Ishikawa (cell line): ENCODE measurements at regions not wholly inside any gene's neighbourhood (a gene's known extent, or its start where the extent isn't known, plus 50 kb on each side); places are given as distances from the start of the nearest gene placed in this dataset.

Source experiments
- CEBPB ChIP-seq: IDR thresholded peaks from 2 replicates; pipeline ENCODE4 v1.6.1; 2012
- EGR1 ChIP-seq: IDR thresholded peaks from 2 replicates; pipeline ENCODE4 v1.6.1; 2012
- EP300 ChIP-seq: IDR thresholded peaks from 2 replicates; pipeline ENCODE4 v1.6.1; 2012; ENCODE audit warnings: borderline replicate concordance
- MAX ChIP-seq: IDR thresholded peaks from 2 replicates; pipeline ENCODE4 v1.6.1; 2012
- TAF1 ChIP-seq: IDR thresholded peaks from 2 replicates; pipeline ENCODE4 v1.6.1; 2012; ENCODE audit warnings: low read depth, mild to moderate bottlenecking
- TCF12 ChIP-seq: IDR thresholded peaks from 2 replicates; pipeline ENCODE4 v1.6.1; 2012; ENCODE audit warnings: low read depth
- TEAD4 ChIP-seq: IDR thresholded peaks from 2 replicates; pipeline ENCODE4 v1.6.1; 2012
- YY1 ChIP-seq: IDR thresholded peaks from 2 replicates; pipeline ENCODE4 v1.6.1; 2012; ENCODE audit warnings: low read depth
- TF ChIP-seq, protein P1 (sequence below): IDR thresholded peaks from 2 replicates; pipeline ENCODE4 v1.6.1; 2012; ENCODE audit warnings: low read depth, mild to moderate bottlenecking

DNA sequence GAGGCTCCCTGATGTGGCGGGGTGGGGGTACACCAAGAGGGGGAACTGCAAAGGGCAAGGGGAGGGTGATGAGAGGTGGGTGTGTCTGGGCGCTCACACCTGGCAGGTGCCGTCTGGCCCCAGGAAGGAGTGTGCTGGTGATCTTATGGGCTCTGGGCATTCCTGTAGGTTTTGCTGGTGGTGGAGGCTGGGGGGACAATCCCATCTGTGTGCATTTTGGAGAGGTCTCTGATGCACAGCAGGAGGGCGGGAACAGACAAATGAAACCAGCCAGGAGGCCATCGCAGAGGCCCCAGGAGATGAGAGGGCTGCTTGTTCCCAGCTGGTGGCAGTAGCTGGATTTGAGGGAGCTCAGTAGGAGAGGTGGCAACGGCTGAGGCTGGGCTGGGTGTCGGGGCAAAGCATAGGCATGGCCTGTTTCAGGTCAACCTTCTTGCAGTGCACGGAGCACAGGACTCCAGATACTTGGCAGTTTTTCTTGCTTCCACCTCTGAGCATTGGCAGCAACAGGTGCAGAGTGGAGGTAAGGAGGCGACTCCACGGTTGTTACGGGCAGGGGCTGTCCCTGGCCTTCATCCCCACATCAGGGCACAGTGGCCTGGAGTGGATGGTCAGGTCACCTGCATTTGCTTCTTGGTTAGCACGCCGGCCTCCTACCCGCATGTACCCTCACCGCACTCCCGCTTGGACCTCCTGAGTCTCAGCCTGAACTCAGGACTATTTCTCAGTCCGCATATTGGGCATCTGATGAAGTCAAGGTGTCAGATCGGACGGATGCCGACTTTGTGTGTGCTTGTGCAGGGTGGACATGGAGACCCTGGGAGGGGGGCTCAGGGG is 194.2 kb upstream of the HDAC4 start:
- no peak for TF ChIP-seq MAX
- no peak for TF ChIP-seq EGR1
- TF ChIP-seq, protein P1, sequence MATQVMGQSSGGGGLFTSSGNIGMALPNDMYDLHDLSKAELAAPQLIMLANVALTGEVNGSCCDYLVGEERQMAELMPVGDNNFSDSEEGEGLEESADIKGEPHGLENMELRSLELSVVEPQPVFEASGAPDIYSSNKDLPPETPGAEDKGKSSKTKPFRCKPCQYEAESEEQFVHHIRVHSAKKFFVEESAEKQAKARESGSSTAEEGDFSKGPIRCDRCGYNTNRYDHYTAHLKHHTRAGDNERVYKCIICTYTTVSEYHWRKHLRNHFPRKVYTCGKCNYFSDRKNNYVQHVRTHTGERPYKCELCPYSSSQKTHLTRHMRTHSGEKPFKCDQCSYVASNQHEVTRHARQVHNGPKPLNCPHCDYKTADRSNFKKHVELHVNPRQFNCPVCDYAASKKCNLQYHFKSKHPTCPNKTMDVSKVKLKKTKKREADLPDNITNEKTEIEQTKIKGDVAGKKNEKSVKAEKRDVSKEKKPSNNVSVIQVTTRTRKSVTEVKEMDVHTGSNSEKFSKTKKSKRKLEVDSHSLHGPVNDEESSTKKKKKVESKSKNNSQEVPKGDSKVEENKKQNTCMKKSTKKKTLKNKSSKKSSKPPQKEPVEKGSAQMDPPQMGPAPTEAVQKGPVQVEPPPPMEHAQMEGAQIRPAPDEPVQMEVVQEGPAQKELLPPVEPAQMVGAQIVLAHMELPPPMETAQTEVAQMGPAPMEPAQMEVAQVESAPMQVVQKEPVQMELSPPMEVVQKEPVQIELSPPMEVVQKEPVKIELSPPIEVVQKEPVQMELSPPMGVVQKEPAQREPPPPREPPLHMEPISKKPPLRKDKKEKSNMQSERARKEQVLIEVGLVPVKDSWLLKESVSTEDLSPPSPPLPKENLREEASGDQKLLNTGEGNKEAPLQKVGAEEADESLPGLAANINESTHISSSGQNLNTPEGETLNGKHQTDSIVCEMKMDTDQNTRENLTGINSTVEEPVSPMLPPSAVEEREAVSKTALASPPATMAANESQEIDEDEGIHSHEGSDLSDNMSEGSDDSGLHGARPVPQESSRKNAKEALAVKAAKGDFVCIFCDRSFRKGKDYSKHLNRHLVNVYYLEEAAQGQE: no peak
- TF ChIP-seq EP300: no peak
- TF ChIP-seq YY1: no peak
- no peak for TF ChIP-seq TAF1
- TF ChIP-seq CEBPB: no peak
- TF ChIP-seq TEAD4: no peak
- TF ChIP-seq TCF12: no peak
